ENCODE measurements at regions not wholly inside any gene's neighbourhood (a gene's known extent, or its start where the extent isn't known, plus 50 kb on each side); places are given as distances from the start of the nearest gene placed in this dataset.

GRCh38 chr17:12599186-12599920 lies 66.3 kb upstream of the MYOCD start:
- H3K36me3 ChIP-seq (ENCODE audit: insufficient read depth, low read depth, low read length) = no peaks in the 10 kb centered on the region
- no peaks in the 10 kb centered on the region for H3K4me1 ChIP-seq (ENCODE audit: insufficient read depth, low read length)
- no peaks in the 10 kb centered on the region for H3K27me3 ChIP-seq (ENCODE audit: insufficient read depth, low read length)
- H3K9me3 ChIP-seq (ENCODE audit: insufficient read depth, low read depth, low read length) = no peaks in the 10 kb centered on the region
- H3K27ac ChIP-seq (ENCODE audit: low read length) = no peak overlapping the region
- no peak overlapping the region for H3K9ac ChIP-seq (ENCODE audit: low read depth, low read length)
- H3K4me3 ChIP-seq (ENCODE audit: low read length) = no peak overlapping the region

DNA sequence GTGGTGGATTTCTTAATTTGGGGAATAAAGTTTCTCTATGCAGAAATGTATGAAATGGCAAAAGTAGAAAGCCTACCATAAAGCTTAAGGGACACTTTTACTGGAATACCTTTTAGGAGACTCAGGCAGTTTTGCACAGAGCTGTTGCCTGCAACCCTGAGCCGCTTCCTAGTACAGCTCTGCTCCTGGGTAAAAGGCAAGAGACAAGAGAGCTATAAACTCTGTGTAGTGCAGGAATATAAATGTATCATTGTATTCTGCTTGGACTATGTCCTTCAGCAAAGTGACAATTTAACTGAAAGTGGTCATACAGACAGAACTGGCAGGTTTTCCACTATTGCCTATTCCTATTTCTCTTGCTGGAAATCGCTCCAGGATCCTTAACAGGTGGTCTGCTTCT lies 65.3 kb upstream of the MYOCD start:
- no peaks in the 10 kb centered on the region for H3K9me3 ChIP-seq (ENCODE audit: insufficient read depth, low read depth, low read length)
- H3K27me3 ChIP-seq (ENCODE audit: insufficient read depth, low read length) = no peaks in the 10 kb centered on the region
- no peak overlapping the region for H3K27ac ChIP-seq (ENCODE audit: low read length)
- no peak overlapping the region for H3K4me3 ChIP-seq (ENCODE audit: low read length)
- H3K9ac ChIP-seq (ENCODE audit: low read depth, low read length) = no peak overlapping the region
- no peaks in the 10 kb centered on the region for H3K4me1 ChIP-seq (ENCODE audit: insufficient read depth, low read length)
- H3K36me3 ChIP-seq (ENCODE audit: insufficient read depth, low read depth, low read length) = no peaks in the 10 kb centered on the region

GRCh38 chr17:12603566-12603965 lies 62.1 kb upstream of the MYOCD start:
- H3K9me3 ChIP-seq (ENCODE audit: insufficient read depth, low read depth, low read length) = no peaks in the 10 kb centered on the region
- no peak overlapping the region for H3K4me3 ChIP-seq (ENCODE audit: low read length)
- H3K9ac ChIP-seq (ENCODE audit: low read depth, low read length) = no peak overlapping the region
- H3K27me3 ChIP-seq (ENCODE audit: insufficient read depth, low read length) = no peaks in the 10 kb centered on the region
- no peaks in the 10 kb centered on the region for H3K36me3 ChIP-seq (ENCODE audit: insufficient read depth, low read depth, low read length)
- no peaks in the 10 kb centered on the region for H3K4me1 ChIP-seq (ENCODE audit: insufficient read depth, low read length)
- H3K27ac ChIP-seq (ENCODE audit: low read length) = no peak overlapping the region

DNA sequence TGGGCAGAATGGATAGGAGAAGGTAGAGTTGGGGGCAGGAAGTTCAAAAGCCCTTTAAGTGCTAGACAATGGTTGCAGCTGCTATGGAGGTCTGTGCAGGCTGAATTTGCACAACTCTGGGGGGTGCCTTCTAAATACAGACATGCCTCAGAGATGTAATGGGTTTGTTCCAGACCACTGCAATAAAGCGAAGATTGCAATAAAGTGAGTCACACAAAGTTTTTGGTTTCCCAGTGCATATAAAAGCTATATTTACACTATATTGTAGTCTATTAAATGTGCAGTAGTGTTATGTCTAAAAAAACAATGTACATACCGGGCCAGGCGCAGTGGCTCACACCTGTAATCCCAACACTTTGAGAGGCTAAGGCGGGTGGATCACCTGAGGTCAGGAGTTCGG lies 60.5 kb upstream of the MYOCD start:
- Histone ChIP-seq H3K36me3 (ENCODE audit: insufficient read depth, low read depth, low read length) (no peaks in the 10 kb centered on the region), H3K4me1 (ENCODE audit: insufficient read depth, low read length) (no peaks in the 10 kb centered on the region), H3K27ac (ENCODE audit: low read length) (no peak overlapping the region)

DNA sequence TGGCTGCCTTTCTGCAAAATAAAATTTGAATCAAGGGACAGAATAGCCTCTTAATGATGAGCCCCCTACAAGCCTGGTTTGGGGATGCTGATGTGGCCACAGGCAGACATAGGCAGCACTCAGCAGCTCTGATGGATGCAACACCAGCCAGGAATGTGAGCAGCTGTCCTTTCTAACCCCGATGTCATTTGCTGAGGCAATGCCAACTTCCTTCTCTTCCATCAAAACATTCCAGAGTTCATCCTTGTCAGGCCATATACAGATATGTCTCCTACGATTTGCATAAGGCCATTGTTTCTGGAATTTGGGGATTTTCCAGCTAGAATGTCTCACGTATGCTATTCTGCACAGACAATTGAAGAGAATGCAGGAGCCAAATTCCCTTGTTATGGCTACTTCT lies 52.1 kb upstream of the MYOCD start:
- H3K4me3 ChIP-seq (ENCODE audit: low read length) = no peak overlapping the region
- no peaks in the 10 kb centered on the region for H3K4me1 ChIP-seq (ENCODE audit: insufficient read depth, low read length)
- H3K9ac ChIP-seq (ENCODE audit: low read depth, low read length) = no peak overlapping the region
- H3K27me3 ChIP-seq (ENCODE audit: insufficient read depth, low read length) = no peaks in the 10 kb centered on the region
- H3K9me3 ChIP-seq (ENCODE audit: insufficient read depth, low read depth, low read length) = no peaks in the 10 kb centered on the region
- H3K27ac ChIP-seq (ENCODE audit: low read length) = no peak overlapping the region
- no peaks in the 10 kb centered on the region for H3K36me3 ChIP-seq (ENCODE audit: insufficient read depth, low read depth, low read length)

More for the DNA sequence above, 60.5 kb upstream of the MYOCD start:
- H3K9me3 ChIP-seq (ENCODE audit: insufficient read depth, low read depth, low read length) = no peaks in the 10 kb centered on the region
- H3K4me3 ChIP-seq (ENCODE audit: low read length) = no peak overlapping the region
- H3K9ac ChIP-seq (ENCODE audit: low read depth, low read length) = no peak overlapping the region
- no peaks in the 10 kb centered on the region for H3K27me3 ChIP-seq (ENCODE audit: insufficient read depth, low read length)
